Inferior parietal cortex (tissue), 1 donor: ENCODE measurements at regions not wholly inside any gene's neighbourhood (a gene's known extent, or its start where the extent isn't known, plus 50 kb on each side); places are given as distances from the start of the nearest gene placed in this dataset.

Source experiments
- DNase-seq: peaks from one replicate; pipeline ENCODE4 v3.0.0-alpha.2; 2016; ENCODE audit errors: extremely low spot score

DNA sequence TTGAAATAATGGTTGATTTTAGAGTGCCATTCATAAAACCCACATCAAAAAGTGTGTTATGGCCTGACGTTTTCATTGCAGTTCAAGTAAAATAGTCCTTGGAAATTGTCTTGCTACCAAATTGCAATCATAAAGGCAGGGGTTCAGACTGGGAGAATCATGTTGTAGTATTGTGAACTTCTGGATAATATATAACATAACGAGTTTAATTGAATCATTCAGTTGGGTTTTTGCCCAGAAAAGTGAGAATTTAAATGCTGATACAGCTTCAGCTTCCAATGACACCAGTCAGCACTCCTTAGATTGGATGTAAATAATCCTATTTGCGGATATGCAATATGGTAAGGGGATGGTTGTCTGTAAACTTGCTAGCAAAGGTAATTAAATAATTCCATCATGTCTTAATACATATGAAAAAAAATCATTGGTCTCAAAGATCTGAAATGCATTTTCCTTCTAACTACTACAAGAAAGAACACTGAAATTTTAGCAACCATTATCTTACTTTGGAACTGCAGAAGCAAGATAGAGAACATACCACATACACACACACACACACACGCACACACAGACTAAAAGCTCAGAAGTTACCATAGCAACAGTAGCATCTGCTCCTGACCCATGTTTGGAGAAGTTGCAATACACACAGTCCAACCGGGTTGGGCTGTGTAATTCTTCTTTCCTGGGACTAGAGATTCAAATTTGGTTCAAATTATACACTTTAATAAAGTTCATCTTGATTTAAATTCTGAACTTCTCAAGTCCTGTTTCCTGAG, 686.2 kb upstream of the NR2F2 start:
- no peak for DNase-seq

DNA sequence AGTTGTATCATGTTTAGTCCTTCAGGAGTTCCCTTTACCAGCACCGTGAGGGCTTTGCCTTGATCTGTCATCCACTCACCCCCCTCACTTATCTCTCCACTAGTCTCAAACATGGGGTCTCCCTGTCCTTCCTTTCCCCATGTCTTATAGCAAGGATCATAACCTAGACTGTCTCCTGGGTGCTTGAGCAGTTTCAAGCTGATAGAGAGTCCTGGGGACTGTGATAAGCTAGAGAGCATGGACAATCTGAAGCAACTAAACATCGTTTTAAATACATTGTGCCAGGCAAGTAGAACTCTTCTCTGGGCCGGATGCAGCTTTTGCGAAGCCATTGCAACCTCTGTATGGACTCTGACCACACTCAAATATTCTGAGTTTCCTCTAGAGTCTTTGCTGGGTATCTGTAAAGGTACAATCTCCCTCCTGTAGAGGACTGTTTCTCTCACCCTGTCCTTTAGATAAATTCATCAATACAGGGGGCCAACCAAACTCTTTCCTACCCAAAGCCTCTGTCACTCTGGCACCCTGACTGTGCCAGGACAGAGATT, 684.6 kb upstream of the NR2F2 start:
- DNase-seq: no peak

DNA sequence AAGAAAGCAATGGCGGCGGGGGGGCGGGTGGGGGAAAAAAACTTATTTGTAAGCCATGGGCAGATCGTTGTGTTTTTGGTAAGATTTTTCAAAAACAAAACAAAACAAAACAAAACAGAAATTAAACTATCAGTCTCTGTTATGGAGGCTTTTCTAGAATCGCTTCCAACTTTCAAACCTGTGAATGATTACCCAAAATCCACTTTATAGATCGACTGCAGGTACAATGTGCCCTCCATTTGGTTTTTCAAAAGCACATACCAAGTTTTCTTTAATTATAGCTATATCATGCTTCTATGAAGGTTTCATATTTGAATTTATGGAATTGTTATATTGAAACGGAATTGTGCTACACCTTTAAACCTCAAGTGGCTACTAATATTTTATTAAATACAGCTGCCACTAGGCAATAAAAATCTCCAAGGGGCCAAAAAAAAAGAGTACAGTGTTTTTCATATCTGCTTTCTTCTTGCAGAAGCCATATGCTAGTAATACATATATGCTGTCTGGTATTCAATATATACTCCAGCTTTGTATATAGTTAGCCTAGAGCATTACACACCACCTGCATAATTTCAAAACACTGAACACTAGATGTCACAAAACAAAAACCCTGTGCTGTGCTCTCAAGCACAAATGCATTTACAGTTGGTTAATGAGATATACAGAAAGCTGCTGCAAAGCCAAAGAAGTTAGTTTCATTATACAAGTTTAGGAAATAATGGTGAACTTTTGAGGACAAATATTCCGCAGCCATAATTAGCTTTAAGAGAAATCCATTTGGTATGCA, 683.8 kb upstream of the NR2F2 start:
- no peak for DNase-seq

DNA sequence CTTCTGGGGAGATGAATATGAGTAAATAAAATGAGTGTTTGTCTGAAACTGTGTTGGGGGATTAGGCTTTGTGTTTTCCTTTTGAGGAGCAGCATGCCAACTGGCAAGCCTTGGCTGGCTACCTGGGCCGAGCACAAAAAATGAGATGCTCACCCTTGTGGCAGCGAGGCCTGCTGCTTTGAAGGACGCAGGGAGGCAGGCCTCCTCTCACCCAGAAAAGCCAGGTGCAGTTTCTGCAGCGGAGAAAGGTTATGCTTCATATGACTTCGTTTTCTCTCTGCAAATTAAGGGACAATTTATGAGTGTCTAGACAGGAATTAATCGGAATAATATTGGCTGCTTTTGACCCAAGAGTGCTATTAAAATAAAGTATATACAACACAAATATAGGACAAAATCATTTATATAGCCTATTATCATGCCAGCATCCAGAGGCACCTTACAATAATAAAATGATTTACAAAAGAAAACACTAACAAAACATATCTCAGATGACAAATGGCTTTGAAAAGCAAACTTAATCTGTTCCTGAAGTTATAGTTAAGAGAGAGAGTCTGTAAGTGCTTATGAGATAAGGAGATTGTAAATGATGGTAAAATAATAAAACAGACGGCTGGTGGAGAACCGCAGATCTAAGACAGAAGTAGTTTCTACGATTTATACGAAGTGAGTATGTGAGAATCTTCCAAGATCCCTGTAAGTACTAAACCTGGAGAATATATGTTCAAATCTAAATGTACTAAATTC, 682.8 kb upstream of the NR2F2 start:
- no peak for DNase-seq

DNA sequence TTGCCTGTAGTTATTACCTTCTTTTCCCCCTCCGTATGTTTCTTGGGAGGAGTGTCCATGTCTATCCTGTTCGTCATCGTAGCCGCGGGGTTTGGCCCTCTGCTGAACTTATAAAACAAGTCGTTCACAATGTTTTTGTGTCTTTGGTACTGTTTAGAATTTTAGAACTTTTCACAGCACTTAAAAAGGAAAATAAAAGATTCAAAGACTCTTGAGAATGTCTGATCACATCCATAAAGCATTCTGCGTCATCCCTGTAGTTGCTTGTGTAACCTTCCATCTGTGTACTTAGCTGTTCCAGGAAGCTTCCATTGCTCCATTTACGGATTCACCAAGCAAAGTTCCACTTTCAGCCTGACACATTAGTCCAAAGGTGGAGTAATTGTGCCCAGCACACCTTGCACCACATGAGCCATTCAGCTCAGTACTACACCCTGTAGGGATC, 677.1 kb upstream of the NR2F2 start:
- DNase-seq: no peak

DNA sequence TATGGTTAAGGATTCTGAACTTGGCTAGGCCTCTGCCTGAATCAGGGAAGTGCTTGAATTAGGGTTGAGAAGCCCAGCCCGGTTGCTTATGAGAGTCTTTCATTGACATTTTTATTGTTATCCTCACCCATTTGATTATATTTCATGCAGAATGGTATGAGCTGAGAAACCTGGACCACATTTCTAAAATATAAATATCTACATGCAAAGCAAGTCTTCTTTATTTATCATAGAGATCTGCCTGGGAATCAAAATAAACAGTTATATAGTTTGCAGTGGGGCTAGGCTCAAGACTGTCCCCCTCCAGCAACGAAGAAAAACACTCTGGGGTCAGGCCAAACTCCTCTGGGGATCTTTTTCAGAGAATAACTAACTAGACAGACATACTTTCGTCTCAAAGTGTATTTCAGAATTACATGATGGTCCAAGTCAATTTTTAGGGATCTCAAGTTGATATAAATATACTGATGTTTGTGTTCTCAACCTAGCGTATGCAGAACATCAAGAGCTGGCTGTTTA, 675.4 kb upstream of the NR2F2 start:
- DNase-seq: no peak

DNA sequence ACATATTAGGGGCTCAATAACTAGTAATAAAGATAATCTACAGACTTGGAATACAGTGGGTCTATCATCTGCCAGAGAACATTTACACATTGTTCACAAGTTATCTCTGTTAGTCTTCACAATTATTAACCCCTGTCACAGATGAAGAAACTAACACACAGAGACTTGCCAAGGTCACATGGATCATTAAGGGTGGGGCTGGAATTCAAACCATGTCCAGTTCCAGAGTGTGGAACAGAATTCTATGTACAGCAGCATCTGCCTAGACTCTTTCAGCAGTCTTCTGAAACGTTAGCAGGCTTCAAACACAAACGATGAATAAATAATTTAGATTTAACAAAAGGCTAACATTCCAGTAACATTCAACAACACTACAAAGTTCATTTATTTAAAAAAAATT, 673.9 kb upstream of the NR2F2 start:
- DNase-seq: no peak

DNA sequence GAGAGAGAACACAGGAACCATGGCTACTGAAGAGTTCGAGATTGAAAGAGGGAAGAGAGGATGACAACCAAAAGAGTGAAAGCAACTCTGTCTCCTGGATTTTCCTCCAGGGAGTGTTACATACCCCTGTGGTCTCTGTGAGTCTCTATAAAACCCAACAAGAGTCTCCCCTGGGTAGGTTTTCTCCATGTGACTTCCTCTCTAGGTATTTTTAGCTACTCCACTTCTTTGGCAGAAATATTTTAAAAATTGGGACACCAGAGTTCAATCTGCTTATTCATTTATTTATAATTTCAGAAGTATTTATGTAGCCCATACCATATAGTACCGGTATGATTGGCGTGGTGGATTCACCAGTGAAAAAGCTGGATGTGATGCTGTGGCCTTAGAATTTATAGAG, 671.7 kb upstream of the NR2F2 start:
- no peak for DNase-seq

DNA sequence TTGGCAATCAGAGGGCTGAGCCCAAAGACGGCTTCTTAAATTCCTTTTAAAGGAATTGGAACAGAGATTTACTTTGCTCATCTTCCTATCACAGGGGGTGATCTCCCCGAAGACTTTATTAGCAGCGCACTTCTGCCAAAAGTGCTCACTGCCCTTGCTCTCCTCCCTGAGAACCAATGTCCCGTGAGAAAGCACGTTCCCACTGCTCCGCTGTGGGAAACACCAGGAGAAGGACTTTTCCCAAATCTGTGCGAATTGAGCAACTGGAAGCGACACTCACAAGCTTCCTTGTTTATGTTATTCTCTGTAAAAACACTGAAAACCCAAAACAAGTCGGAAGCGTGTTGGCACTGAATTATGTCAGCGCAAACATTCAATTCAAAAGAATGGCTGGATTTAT, 670.8 kb upstream of the NR2F2 start:
- DNase-seq: no peak

DNA sequence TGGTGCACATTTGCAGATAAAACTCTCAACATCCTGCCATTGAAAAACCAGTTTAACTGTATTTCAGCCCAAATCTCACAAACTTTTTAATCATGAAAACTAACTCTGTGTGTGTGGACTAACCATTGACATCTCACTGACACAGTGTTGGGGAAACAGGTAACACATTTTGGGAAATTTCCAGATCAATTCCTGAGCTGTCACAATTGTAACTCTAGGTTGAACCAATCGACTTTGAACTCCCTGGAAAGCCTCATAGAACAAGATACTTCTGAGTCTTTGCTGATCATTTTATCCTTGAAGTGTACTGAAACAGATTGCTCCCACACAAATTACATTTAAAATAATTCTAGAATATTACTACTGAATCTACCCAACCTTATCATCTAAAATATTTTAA, 667.9 kb upstream of the NR2F2 start:
- DNase-seq: no peak

DNA sequence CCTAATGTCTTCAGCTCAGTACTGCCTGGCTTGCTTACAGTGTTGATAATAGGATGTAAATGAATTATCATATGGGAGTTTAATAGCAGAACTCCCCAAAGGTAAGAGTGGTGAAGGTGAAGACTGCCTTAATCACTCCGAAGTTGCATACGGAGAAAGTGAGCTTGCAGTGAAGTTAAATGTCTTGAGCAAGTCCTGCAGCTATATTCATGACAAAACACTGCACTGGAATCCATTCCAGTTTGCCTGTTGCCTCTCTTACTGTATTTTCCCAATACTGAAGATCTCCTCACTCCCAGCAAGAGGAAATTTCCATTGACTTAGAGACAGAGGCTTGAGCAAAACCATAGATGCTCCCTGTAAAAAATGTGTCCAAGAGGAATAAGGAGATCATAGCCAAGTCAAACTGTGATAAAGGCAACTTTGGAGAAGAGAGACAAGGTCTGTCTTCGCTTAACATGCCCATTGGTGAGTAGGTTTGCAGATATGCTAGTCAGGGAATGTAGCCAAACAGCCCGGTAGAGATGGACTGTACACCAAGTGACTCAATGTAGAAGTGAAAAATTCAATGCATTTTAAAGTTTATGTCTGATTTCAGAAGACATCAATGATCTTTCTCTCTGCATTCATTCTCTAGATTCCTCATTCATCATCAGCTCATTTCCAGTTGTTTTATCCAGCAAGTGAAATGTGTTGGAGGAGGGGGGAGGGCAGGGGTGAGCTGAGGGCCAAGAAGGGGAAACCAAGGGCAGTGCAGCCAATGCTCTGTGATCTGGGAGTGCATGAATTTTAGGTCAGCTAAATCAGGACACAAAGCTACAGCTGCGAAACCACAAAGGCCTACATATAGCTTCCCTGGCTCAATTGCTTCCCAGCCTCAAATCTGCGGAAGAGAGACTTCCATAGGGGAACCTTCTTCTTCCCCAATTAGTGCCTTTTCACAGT, 667.1 kb upstream of the NR2F2 start:
- DNase-seq: no peak

DNA sequence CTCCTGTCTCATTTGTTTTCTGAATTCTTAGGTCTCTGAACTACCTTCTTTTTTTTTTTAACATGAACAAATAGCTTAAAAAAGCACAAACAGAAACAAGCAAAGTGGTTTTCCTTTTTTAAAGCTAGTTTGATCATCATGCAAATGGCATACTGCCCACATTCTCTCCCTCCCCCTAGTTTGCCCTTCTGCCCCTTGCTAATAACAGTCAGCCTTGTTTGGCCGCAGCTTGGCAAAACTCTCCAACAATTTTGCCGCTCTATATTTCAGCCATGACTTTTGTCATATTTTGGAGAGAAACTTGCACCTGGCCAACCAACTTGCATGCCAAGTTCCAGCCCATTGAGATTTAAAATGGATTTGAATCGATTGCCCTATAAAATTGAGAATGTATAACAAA, 666.0 kb upstream of the NR2F2 start:
- DNase-seq: no peak

DNA sequence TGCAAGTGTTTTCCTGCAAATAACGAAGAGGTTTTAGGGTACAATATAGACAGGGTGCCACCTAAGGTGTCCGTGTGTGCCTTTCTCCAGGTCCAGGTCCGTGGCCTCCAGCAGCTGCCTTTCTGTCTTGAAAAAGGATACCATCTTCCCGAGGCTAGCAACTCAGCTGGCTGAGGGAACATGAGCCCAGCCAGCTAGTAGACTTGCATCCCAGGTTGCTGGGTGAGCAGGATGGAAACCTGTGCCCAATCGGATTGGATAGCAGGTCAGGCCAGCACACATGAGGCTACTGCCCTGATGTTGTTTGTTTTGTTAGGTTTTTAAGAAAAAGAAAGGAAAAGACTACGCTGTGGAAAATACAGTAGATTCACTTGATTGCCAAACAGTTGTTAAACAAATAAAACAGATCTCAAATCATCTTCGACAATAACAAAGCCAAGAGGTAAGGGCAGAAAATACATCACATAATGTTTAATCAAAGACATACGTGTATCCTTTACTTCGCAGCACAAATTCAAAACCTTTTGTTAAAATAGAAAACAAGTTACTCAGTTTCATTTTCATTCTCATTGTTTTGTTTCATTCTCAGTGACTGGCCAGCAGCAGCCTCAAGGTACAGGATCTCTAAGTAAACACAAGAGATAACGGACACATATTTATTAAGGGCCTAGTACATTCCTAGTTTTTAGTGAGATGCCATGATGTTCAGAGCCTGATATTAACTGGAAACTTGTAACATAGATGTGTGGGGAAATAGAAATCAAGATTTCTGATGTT, 661.2 kb upstream of the NR2F2 start:
- DNase-seq: no peak

DNA sequence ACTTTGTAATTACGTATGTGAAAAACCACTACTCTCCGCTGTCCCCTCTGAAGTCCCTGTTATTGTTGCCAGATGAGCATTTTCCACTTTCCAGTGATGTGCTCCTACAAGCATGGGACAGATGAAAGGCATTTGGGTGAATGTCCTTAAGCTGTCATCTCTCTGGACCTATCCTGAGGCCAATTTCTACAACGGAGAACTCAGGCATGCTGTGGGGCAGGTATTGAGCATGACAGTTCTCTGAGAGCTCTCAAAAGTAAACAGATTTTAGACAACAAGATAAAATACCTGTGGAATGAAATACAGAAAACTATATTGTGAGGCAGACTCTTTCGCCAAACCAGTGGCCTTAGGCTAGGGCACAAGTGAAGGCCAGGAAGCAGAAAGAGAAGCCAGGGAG, 656.5 kb upstream of the NR2F2 start:
- no peak for DNase-seq

DNA sequence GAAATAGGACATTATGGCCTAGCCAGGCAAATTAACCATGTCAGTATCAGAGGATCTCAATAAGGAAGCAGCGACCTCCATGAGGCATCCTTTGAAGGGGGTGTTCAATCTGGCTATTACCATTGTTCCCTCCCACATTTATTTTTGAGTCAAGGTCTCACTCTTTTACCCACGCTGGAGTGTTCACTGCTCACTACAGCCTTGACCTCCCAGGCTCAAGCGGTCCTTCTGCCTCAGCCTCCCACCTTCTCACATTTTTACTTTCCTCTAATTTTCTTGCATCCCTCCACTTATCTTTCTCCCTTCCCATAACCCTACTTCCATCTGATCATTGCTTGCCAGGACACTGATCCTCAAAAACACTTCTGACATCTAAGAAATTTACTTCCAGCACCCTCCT, 654.0 kb upstream of the NR2F2 start:
- DNase-seq: no peak

DNA sequence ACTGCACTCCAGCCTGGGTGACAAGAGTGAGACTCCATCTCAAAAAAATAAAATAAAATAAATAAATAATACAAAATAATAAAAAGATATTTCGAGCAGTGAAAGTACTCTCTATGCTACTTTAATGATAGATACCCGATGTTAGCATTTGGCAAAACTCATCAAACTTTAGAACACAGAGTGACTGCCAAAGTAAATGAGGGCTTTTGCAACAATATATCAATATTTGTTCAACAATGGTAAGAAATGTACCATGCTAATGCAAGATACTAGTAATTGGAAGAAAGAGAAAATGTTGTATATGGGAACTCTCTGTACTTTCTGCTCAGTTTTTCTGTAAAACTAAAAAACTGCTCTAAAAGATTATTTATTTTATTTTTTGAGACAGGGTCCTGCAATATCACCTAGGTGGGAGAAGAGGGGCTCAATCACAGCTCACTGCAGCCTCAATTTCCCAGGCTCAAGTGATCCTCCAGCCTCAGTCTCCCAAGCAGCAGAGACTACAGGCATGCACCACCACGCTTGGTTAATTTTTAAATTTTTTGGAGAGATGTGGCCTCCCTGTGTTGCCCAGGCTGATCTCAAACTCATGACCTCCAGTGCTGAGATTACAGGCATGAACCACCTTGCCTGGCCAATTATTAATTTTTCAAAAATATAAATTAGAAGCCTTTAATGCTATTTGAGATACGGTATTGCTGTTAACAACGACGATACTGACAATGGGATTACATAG, 650.5 kb upstream of the NR2F2 start:
- DNase-seq: no peak

DNA sequence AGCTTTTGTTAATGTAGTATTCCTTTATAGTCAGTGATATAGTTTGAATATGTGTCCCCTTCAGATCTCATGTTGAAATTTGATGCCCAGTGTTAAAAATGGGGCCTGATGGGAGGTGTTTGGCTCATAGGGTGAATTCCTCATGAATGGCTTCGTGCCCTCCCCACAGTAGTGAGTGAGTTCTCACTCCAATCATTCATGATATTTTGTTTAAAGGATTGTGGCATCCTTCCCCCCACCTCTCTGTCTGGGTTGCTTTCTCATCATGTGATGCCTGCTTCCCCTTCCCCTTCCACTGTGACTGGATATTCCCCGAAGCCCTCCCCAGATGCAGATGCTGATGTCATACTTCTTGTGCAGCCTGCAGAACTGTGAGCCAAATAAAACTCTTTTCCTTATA, 649.8 kb upstream of the NR2F2 start:
- no peak for DNase-seq

DNA sequence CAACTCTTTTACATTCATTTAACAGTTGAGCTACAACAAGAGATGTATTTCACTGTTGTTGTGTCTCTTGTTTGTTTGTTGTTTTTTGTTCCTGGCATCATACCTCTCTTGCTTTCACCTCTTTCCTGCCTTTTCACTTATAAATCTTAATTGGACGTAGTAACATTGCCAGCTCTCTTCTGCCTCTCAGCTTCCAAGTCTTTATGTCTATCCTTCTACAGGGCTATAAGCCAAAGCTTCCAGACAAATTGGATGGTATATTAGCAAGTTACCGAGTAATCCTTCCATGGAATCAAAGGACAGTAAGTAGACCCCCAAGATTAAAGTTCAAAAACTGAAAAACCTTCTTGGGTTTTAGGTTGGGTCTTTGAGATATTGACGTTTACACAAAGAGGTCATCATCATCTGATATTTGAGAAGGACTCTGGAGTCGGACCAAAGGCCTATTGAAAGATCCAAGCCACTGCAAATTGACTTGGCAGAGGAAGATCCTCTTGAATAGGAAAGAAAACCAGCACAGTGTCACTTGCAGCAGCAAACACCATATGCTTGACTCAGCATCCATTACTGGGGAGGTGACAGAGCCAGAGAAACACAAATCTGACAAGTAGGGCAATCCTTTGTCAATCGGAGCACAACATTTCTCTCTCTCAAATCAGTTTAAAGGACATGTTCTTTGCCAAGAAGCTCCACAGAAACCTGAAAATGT, 648.5 kb upstream of the NR2F2 start:
- no peak for DNase-seq

DNA sequence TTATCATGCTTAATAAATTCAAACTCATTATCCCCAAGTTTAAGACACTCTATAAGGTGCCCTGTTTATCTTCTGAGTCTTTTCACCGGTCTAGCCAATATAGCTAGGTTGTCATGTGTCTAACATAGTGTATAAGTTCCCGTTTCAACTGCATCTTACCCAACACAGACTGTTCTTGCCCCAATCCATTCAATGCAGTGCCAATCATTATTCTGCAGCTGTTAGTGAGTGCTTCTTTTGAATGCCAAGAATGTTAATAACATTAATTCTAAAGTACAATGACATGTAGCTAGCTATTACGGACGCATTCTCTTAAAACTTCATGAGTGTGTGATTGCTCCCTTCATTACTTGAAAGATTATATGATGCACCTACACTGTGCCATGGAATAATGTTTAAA, 646.4 kb upstream of the NR2F2 start:
- DNase-seq: no peak
